HG03565 (cell line): ENCODE measurements at regions not wholly inside any gene's neighbourhood (a gene's known extent, or its start where the extent isn't known, plus 50 kb on each side); places are given as distances from the start of the nearest gene placed in this dataset.
"Not testable (repeated sequence)": the region's sequence is repeated elsewhere in the genome, so short reads cannot be mapped to it uniquely, and the experiment has no call there.

Source experiments
- ATAC-seq: cut with Tn5 transposase; IDR thresholded peaks from one replicate; pipeline ENCODE4 v1.9.1; 2021; ENCODE audit warnings: mild to moderate bottlenecking, moderate library complexity; ENCODE audit not compliant: unreplicated experiment

DNA sequence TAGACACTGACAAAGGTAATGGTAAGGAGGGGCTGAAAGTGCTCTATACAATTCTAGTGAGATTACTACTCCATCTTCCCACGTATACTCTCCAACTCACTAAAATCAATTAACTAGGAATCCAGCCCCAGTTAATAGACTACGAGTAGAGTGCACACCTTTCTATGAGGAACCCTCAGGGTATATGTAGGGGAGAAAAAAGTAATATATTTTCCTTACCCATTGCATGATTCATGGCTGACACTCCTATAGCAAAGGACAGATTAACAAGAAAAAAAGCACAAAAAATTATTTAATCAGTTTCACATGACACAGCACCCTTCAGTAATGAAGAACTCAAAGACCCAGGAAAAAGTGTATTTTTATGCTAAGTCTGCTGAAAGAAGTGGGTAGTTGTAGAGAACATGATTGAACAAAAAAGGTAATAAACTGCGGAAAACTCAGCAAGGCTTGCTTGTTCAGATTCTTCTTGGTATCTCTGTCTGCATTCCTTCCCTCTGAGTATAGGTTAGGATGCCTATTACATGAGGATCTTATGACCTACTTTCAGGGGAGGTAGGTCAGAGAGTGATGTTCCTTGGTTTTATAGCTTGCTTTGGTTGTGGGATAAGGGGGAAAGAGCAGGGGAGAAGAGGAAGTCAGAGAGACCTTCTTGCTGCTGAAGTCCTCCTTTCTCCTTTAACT, 342.0 kb upstream of the DLGAP1 start:
- ATAC-seq = no peak

- ATAC-seq = no peak
Measured at GRCh38 chr18:4789506-4789905, 334.4 kb upstream of the DLGAP1 start.

GRCh38 chr18:4781873-4782272, 326.8 kb upstream of the DLGAP1 start:
- ATAC-seq = no peak

GRCh38 chr18:4765401-4765800, 310.3 kb upstream of the DLGAP1 start:
- no peak for ATAC-seq

DNA sequence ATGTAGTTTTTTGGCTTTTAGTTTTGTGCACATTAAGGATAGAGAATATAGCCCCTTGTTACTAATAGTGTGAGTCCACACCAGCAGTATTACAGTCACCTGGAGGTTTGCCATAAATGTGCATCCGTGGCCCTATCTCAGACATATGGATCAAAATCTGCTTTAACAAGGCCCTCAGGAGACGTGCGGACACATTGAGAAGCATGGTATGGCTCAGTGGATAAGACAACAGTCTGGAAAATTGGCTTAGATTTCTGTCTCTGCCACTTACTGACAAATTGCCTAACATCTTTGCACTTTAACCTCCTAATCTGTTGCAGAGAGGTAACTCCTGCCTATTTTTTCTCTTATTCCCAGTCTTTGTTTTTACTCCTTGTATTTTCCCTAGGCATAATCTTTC, 307.2 kb upstream of the DLGAP1 start:
- no peak for ATAC-seq

GRCh38 chr18:4758980-4759379, 303.9 kb upstream of the DLGAP1 start:
- no peak for ATAC-seq

GRCh38 chr18:4755848-4756247, 300.7 kb upstream of the DLGAP1 start:
- ATAC-seq = no peak

DNA sequence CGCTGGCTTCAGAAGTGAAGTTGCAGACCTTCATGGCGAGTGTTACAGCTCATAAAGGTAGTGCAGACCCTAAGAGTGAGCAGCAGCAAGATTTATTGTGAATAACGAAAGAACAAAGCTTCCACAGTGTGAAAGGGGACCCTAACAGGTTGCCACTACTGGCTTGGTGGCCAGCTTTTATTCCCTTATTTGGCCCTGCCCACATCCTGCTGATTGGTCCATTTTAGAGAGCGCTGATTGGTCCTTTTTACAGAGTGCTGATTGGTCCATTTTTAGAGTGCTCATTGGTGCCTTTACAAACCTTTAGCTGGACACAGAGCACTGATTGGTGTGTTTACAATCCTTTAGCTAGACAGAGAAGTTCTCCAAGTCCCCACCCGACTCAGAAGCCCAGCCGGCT, 298.0 kb upstream of the DLGAP1 start:
- not testable (repeated sequence) for ATAC-seq

DNA sequence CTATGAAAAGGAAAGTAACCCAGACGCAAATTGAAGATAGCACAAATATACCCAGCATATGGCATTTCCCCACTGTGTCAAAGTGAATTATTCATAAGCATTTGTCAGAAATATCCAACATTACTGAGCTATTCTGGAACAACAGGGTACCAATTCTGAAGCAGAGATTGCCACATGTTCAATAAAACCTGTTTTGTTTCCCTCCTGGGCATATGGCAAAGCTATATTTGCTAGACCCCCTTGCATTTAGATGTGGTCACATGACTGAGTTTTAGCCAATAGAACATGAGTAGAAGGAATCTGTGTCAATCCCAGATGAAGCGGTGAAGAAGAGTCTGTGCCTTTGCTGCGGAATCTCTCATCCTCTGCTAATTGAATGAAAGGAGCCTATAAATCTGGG, 296.4 kb upstream of the DLGAP1 start:
- no peak for ATAC-seq

DNA sequence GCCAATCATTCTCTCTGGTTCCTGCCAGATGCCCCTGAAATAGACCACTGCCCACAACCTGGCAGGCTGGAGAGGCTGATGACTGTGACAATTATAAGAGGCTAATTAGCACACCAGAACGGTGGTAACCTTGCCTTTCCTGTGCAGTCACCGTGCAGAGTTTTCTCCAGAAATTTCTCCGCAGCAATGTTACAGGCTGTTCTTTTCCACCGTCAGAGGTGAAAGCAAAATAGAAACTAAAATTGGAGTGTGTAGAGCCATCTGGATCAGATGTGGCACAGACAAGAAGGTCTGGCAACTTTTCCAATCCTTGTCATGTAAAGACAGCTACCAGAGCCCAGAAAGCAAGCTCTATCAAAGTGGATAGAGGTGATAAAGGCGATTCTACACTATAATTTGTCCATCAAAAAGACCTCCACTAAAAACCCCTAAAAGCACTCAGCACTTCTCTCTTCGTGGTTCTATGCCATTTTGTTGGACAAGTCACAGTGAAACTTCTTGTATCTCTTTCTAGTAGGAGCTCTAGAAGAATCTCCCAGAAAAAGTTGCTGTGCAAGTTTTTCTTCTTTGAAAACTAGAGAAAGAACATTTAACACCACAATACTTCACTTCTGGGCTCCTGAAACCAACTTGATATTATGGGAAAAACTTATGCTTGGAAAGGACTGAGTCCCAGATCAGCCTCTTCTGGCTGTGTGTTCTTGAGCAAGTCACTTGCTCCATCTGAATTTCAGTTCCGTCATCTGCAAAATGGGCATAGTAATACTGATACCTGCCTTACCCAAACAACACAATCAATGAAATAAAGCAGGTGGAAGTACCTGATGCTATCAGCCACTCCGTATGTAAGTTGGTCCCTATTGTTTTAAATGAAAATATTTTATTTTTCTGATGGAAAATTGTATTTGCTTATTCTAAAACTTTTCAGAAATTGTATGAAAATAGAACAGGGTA, 295.6 kb upstream of the DLGAP1 start:
- ATAC-seq = no peak

DNA sequence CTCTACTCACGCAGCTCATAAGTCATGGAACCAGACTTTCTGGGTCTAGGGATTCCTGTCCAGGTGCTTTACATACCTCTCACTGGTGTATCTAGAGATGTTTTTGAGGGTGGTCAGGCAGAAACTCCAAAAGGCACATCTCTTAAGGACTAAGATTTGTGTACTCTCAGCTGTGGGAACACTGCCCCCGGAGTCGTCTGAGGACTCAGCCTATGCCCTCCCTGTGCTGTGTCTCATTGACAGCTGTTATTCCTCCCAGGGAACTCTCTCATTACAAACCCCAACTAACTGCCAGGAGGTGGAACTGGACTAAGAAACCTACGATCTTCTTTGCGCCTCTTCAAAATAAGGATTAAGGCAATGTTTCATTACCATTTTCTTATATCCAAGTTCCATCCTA, 293.9 kb upstream of the DLGAP1 start:
- ATAC-seq = no peak

GRCh38 chr18:4734903-4735302, 279.8 kb upstream of the DLGAP1 start:
- ATAC-seq = no peak

GRCh38 chr18:4734021-4734420, 278.9 kb upstream of the DLGAP1 start:
- ATAC-seq = no peak

GRCh38 chr18:4721545-4721944, 266.4 kb upstream of the DLGAP1 start:
- ATAC-seq = no peak

DNA sequence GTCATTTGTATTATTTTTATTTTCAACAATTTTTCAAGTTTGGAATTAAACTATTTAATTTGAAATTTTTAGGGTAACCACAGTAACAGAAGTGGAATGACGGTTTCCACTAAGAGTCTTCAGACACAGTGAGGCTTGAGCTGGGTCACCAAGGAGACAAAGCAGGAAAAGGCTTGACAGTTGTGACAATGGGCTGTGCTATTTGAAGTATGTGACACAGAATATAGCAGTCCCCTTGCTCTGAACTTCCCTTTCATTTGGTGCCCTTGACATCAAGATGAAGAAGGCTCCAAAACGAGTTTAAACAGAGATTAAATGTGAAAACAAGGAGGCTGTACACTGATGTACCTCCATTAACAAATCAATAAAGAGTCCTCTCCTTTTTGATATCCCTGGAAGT, 265.4 kb upstream of the DLGAP1 start:
- ATAC-seq = no peak

- no peak for ATAC-seq
Measured at GRCh38 chr18:4705894-4706293, 250.8 kb upstream of the DLGAP1 start.

- no peak for ATAC-seq
Measured at GRCh38 chr18:4704781-4705180, 249.7 kb upstream of the DLGAP1 start.

DNA sequence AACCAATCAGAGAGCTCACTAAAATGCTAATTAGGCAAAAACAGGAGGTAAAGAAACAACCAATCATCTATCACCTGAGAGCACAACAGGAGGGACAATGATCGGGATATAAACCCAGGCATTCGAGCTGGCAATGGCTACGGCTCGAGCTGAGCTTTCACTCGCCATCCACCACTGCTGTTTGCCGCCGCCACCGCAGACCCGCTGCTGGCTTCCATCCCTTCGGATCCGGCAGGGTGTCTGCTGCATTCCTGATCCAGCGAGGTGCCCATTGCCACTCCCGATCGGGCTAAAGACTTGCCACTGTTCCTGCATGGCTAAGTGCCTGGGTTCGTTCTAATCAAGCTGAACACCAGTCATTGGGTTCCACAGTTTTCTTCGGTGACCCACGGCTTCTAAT, 236.7 kb upstream of the DLGAP1 start:
- no peak for ATAC-seq

DNA sequence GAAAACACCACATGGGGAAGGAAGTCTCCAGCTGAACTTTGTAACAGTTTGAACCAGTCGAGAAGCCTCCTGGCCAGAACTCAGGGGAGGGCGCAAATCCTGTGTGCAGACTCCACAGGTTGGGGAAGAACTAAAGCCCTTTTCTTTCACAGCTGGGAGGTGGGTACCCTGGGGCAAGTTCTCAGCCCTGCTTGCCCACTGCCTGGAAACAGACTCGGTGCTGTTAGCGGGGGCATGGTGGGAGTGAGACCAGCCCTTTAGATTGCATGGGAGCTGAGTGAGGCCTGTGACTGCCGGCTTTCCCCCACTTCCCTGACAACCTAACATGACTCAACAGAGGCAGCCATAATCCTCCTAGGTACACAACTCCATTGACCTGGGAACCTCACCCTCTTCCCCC, 223.6 kb upstream of the DLGAP1 start:
- not testable (repeated sequence) for ATAC-seq

DNA sequence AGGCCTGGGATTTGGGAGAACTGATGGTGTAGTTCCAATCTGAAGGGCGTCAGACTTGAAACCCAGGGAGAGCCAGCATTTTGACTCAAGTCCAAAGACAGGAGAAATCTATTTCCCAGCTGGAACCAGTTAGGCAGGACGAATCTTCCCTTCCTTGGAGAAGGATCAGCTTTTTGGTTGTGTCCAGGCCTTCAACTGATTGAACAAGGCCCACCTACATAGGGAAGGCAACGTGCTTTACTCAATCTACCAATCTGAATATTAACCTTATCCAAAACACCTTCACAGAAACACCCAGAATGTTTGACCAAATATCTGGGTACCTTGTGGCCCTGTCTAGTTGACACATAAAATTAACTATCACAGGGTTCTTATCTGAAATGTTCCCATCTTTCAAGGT, 221.9 kb upstream of the DLGAP1 start:
- no peak for ATAC-seq

GRCh38 chr18:4672162-4672561, 217.1 kb upstream of the DLGAP1 start:
- ATAC-seq = no peak

DNA sequence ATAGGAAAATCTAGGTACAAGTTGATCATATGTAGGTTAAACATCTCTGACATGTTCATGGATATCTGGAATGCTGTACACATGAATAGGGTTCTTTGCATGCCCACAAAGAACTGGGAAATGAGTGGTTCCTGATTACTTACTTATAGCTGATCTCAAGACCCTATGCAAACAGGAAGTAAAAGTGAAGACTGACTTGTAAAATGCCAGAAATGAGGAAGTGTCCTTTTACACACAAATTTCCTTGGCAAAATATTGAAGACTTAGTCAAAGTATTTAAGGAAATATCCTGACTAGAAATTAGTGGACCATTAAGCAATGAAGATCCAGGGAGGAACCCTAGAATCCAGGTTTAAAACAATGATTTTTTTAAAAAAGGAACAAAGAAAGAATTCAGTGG, 203.7 kb upstream of the DLGAP1 start:
- ATAC-seq = no peak
